K562 (cell line): ENCODE measurements at regions not wholly inside any gene's neighbourhood (a gene's known extent, or its start where the extent isn't known, plus 50 kb on each side); places are given as distances from the start of the nearest gene placed in this dataset.

ENCODE experiments used
- ATAC-seq: fragments of 200-7000 bp; cut with Tn5 transposase; 3 replicates; pipeline ENCODE4 v1.9.1; 2020; ENCODE audit warnings: moderate library complexity
- BruUV-seq: library from RNA; stranded (reverse); fragments of 400-500 nt; replicated peaks from 2 replicates; lab custom pipeline; 2021; lab: Mats Ljungman, UMichigan
- CTCF ChIA-PET: fragments of 300-600 bp; formaldehyde crosslinking; extraction: SDS; loops from one replicate; lab custom pipeline; 2021; ENCODE audit warnings: low intra/inter-chr PET ratio; lab: Yijun Ruan, JAX
- POLR2A ChIA-PET: fragments of 300-600, 350-650 bp; sonication (Branson Sonifier 250); formaldehyde crosslinking; extraction: SDS; loops from one replicate; lab custom pipeline; 2021; ENCODE audit warnings: antibody characterized with exemption, inconsistent platforms; lab: Yijun Ruan, JAX
- DNase-seq, 4 experiments: peaks; one replicate each; pipeline versions ENCODE4 v3.0.0 to v3.0.0-alpha.2; 2011 to 2018; ENCODE audit warnings: low spot score in 3 of 4, mixed read lengths in 3 of 4; ENCODE audit errors: extremely low read depth in 1 of 4
- FAIRE-seq: peaks from 2 replicates; lab custom pipeline; 2011; peaks lifted over from hg19 to GRCh38; lab: Jason Lieb, UNC
- H2AFZ ChIP-seq: 2 replicates; pipeline ENCODE4 v1.6.0; 2011; ENCODE audit warnings: low read depth, low read length, control low read depth, inconsistent platforms
- H3K27ac ChIP-seq: fragments of 200-600 bp; 3 replicates; pipeline ENCODE4 v1.8.0; 2011; ENCODE audit warnings: low read depth, mild to moderate bottlenecking, control low read depth, inconsistent platforms, low read length, moderate library complexity, mixed read lengths; ENCODE audit errors: extremely low read depth
- H3K27me3 ChIP-seq, 2 experiments: fragments of 300-600 bp in 1 of 2; 2 replicates in 1 of 2; 3 replicates in 1 of 2; pipeline versions ENCODE4 v1.6.0 to v1.8.0; 2011; ENCODE audit warnings: inconsistent platforms in 2 of 2, low read length in 2 of 2, mild to moderate bottlenecking in 1 of 2, mixed read lengths in 1 of 2, moderate library complexity in 1 of 2; ENCODE audit not compliant: control insufficient read depth in 2 of 2, insufficient read depth in 2 of 2
- H3K36me3 ChIP-seq: fragments of 300-600 bp; 3 replicates; pipeline ENCODE4 v1.8.0; 2011; ENCODE audit warnings: mild to moderate bottlenecking, low read length, inconsistent platforms; ENCODE audit not compliant: control insufficient read depth, insufficient read depth
- H3K4me1 ChIP-seq, 2 experiments: fragments of 200-600 bp in 1 of 2; replicated peaks in 1 of 2; 2 replicates in 1 of 2; 3 replicates in 1 of 2; pipeline versions ENCODE4 v1.5.1 to v1.8.0; 2011; ENCODE audit warnings: inconsistent platforms in 2 of 2, low read length in 2 of 2, mild to moderate bottlenecking in 1 of 2, mixed read lengths in 1 of 2, moderate library complexity in 1 of 2; ENCODE audit not compliant: control insufficient read depth in 2 of 2, insufficient read depth in 2 of 2
- H3K4me2 ChIP-seq: 2 replicates; pipeline ENCODE4 v1.6.1; 2011; ENCODE audit warnings: low read length, control low read depth, inconsistent platforms, mixed read lengths; ENCODE audit not compliant: insufficient read depth
- H3K4me3 ChIP-seq: fragments of 200-600 bp; sonication (generic), shearing (Covaris generic); 2 replicates; pipeline ENCODE4 v1.5.1; 2016; ENCODE audit warnings: control low read depth, inconsistent platforms
- H3K79me2 ChIP-seq: fragments of 200-600 bp; 3 replicates; pipeline ENCODE4 v1.8.0; 2011; ENCODE audit warnings: low read length, inconsistent platforms; ENCODE audit not compliant: control insufficient read depth, insufficient read depth
- H3K9ac ChIP-seq, 2 experiments: 2 replicates each; pipeline versions ENCODE4 v1.6.0 to v1.6.1; 2011; ENCODE audit warnings: low read depth in 2 of 2, low read length in 2 of 2, control low read depth in 1 of 2, inconsistent platforms in 1 of 2, mild to moderate bottlenecking in 1 of 2, mixed read lengths in 1 of 2; ENCODE audit not compliant: insufficient read depth in 1 of 2
- H3K9me1 ChIP-seq: one replicate; pipeline ENCODE4 v1.6.0; 2011; ENCODE audit warnings: inconsistent platforms, mild to moderate bottlenecking, low read length, moderate library complexity; ENCODE audit not compliant: control insufficient read depth, insufficient read depth
- H3K9me3 ChIP-seq: replicated peaks from 2 replicates; pipeline ENCODE4 v1.5.1; 2011; ENCODE audit warnings: low read depth, low read length, inconsistent platforms; ENCODE audit not compliant: control insufficient read depth, insufficient read depth
- H4K20me1 ChIP-seq: replicated peaks from 2 replicates; pipeline ENCODE4 v1.6.1; 2011; ENCODE audit warnings: low read length, inconsistent platforms, mixed read lengths; ENCODE audit not compliant: control insufficient read depth, insufficient read depth
- ARHGAP35 ChIP-seq: fragments of 450-650 bp; IDR thresholded peaks from 2 replicates; pipeline ENCODE4 v1.6.1; 2018; ENCODE audit not compliant: partially characterized antibody
- ELF4 ChIP-seq: fragments of 450-650 bp; formaldehyde crosslinking; IDR thresholded peaks from 2 replicates; pipeline ENCODE4 v1.4.0; 2022; ENCODE audit warnings: missing genetic modification characterization
- GATA2 ChIP-seq: sonication (generic); formaldehyde crosslinking; IDR thresholded peaks from 2 replicates; pipeline ENCODE4 v1.4.0; 2020; ENCODE audit warnings: mild to moderate bottlenecking, missing genetic modification reagents
- KAT7 ChIP-seq: sonication (generic); formaldehyde crosslinking; IDR thresholded peaks from 2 replicates; pipeline ENCODE4 v1.8.0; 2022; ENCODE audit warnings: missing genetic modification reagents, mild to moderate bottlenecking, borderline replicate concordance
- L3MBTL2 ChIP-seq: fragments of 450-650 bp; IDR thresholded peaks from 2 replicates; pipeline ENCODE4 v1.6.1; 2016; ENCODE audit warnings: mild to moderate bottlenecking, moderate library complexity
- NCOA2 ChIP-seq, 2 experiments: fragments of 450-650 bp; IDR thresholded peaks; 2 replicates each; pipeline ENCODE4 v1.6.1; 2018; ENCODE audit warnings: mild to moderate bottlenecking in 2 of 2, moderate library complexity in 1 of 2; ENCODE audit not compliant: partially characterized antibody in 2 of 2
- NFATC3 ChIP-seq: fragments of 450-650 bp; IDR thresholded peaks from 2 replicates; pipeline ENCODE4 v1.6.1; 2017; ENCODE audit warnings: mild to moderate bottlenecking
- PHTF2 ChIP-seq: fragments of 250-450 bp; sonication (Bioruptor Pico); IDR thresholded peaks from 2 replicates; pipeline ENCODE4 v1.5.0; 2021; ENCODE audit warnings: mild to moderate bottlenecking
- SMC3 ChIP-seq: conservative IDR thresholded peaks from 2 replicates; pipeline ENCODE4 v1.6.1; 2011; ENCODE audit warnings: low read depth, low read length, improper control_type of control experiment; ENCODE audit not compliant: insufficient read depth
- SNRNP70 ChIP-seq: fragments of 200-400 bp; formaldehyde crosslinking; optimal IDR thresholded peaks from 2 replicates; pipeline ENCODE3; 2017; ENCODE audit warnings: low read depth, low read length
- SOX6 ChIP-seq: fragments of 450-650 bp; IDR thresholded peaks from 2 replicates; pipeline ENCODE4 v1.6.1; 2014; ENCODE audit warnings: mild to moderate bottlenecking
- STAG1 ChIP-seq: sonication (generic); formaldehyde crosslinking; IDR thresholded peaks from 2 replicates; pipeline ENCODE4 v1.5.0; 2020; ENCODE audit warnings: missing genetic modification reagents, borderline replicate concordance
- TGIF2 ChIP-seq: sonication (generic); formaldehyde crosslinking; IDR thresholded peaks from 2 replicates; pipeline ENCODE4 v1.8.1; 2022; ENCODE audit warnings: mild to moderate bottlenecking, missing genetic modification reagents, moderate library complexity
- TRIM28 ChIP-seq: fragments of 450-650 bp; IDR thresholded peaks from 2 replicates; pipeline ENCODE4 v1.6.1; 2017
- ZBTB33 ChIP-seq: sonication (generic); formaldehyde crosslinking; IDR thresholded peaks from 2 replicates; pipeline ENCODE4 v1.8.1; 2023; ENCODE audit warnings: mild to moderate bottlenecking, missing genetic modification reagents
- ZBTB43 ChIP-seq: sonication (generic); formaldehyde crosslinking; IDR thresholded peaks from 2 replicates; pipeline ENCODE4 v1.8.0; 2023; ENCODE audit warnings: mild to moderate bottlenecking, missing genetic modification reagents
- ZFP1 ChIP-seq: fragments of 450-650 bp; formaldehyde crosslinking; IDR thresholded peaks from 2 replicates; pipeline ENCODE4 v1.4.0; 2020; ENCODE audit warnings: mild to moderate bottlenecking, mixed read lengths
- ZNF609 ChIP-seq: sonication (generic); formaldehyde crosslinking; IDR thresholded peaks from 2 replicates; pipeline ENCODE4 v1.8.1; 2023; ENCODE audit warnings: missing genetic modification reagents, mild to moderate bottlenecking, borderline replicate concordance
- WGBS: fragments of 100-300 bp; shearing (Covaris generic); methylation state at CpG from one replicate; pipeline ENCODE4 v1.1.6; 2016; ENCODE audit warnings: low coverage, mixed read lengths; ENCODE audit not compliant: insufficient coverage; ENCODE audit errors: missing lambda C conversion rate; 5-methylcytosine and 5-hydroxymethylcytosine counted together
- in situ Hi-C: fragments of 300-500 bp; cut with MboI; formaldehyde crosslinking; loops from 4 replicates; pipeline ENCODE4 v1.15.0; 2018; ENCODE audit warnings: inconsistent platforms, mixed read lengths
- intact Hi-C: fragments of 100-400 bp; cut with micrococcal nuclease; formaldehyde crosslinking; loops from 2 replicates; pipeline ENCODE4 v1.14.2; 2022

GRCh38 chr7:17506095-17506494 is 207.6 kb downstream of the AHR start:
- WGBS: 7% methylated on average over 3 of the region's 3 CpGs
- in situ Hi-C loops (no loop called here), intact Hi-C loops (no loop called here)
- Histone ChIP-seq H3K36me3 (no peaks in the 10 kb centered on the region), H2AFZ (no peak overlapping the region), H3K9me1 (no peaks in the 10 kb centered on the region), H3K4me1 (no peaks in the 10 kb centered on the region), H3K9ac (no peak overlapping the region), H3K27ac (no peak overlapping the region), H3K79me2 (no peaks in the 10 kb centered on the region), H3K4me3 (no peak overlapping the region), H4K20me1 (no peaks in the 10 kb centered on the region), H3K27me3 (no peaks in the 10 kb centered on the region), H3K4me2 (no peak overlapping the region), H3K9me3 (no peaks in the 10 kb centered on the region)
- BruUV-seq: no TSS peak
- DNase-seq: no peak
- no peak for FAIRE-seq
- CTCF ChIA-PET: no interaction called here
- POLR2A ChIA-PET: no interaction called here
- TF ChIP-seq SMC3 (no peak), ZNF609 (CRISPR knock-in tag) (no peak), TRIM28 (no peak), NFATC3 (no peak), NCOA2 (IDR thresholded peaks at IDR 0.05; ENCODE audit: partially characterized antibody in 2 of 2) (no peak), ZBTB43 (CRISPR knock-in tag) (no peak), STAG1 (CRISPR knock-in tag) (no peak), GATA2 (CRISPR knock-in tag) (no peak), SOX6 (no peak), ZBTB33 (CRISPR knock-in tag) (no peak), ARHGAP35 (no peak), ZFP1 (no peak), SNRNP70 (no peak), KAT7 (CRISPR knock-in tag) (no peak), TGIF2 (CRISPR knock-in tag) (no peak), L3MBTL2 (no peak), ELF4 (CRISPR knock-in tag) (no peak), PHTF2 (no peak)
- ATAC-seq: no peak
